Spleen (tissue), 11 donors: ENCODE measurements at regions not wholly inside any gene's neighbourhood (a gene's known extent, or its start where the extent isn't known, plus 50 kb on each side); places are given as distances from the start of the nearest gene placed in this dataset.

Source experiments
- DNase-seq: peaks from one replicate; pipeline ENCODE4 v3.0.0-alpha.2; 2020
- H3K27ac ChIP-seq, 8 donors: fragments of 200-600 bp; sonication (generic) in 7 of 8; 1 replicate in 4 of 8; 2 replicates in 4 of 8; pipeline versions ENCODE4 v1.5.0 to v1.8.0; 2016 to 2021; ENCODE audit warnings: inconsistent platforms in 4 of 8, mild to moderate bottlenecking in 4 of 8, moderate library complexity in 1 of 8
- H3K27me3 ChIP-seq, 7 donors: fragments of 200-600 bp; sonication (generic) in 6 of 7; replicated peaks in 1 of 7; 1 replicate in 4 of 7; 2 replicates in 3 of 7; pipeline versions ENCODE4 v1.5.0 to v1.8.0; 2016 to 2021; ENCODE audit warnings: inconsistent platforms in 3 of 7, mild to moderate bottlenecking in 1 of 7
- H3K36me3 ChIP-seq, 6 donors: fragments of 200-600 bp; sonication (generic) in 5 of 6; 1 replicate in 4 of 6; 2 replicates in 2 of 6; pipeline versions ENCODE4 v1.5.0 to v1.8.0; 2016 to 2021; ENCODE audit warnings: inconsistent platforms in 2 of 6
- H3K4me1 ChIP-seq, 6 donors: fragments of 200-600 bp; sonication (generic) in 5 of 6; 1 replicate in 3 of 6; 2 replicates in 3 of 6; pipeline versions ENCODE4 v1.5.0 to v1.8.0; 2016 to 2021; ENCODE audit warnings: inconsistent platforms in 3 of 6
- H3K4me3 ChIP-seq, 8 donors: fragments of 200-600 bp; sonication (generic) in 7 of 8; 1 replicate in 4 of 8; 2 replicates in 4 of 8; pipeline versions ENCODE4 v1.5.0 to v1.8.0; 2016 to 2021; ENCODE audit warnings: inconsistent platforms in 4 of 8, mild to moderate bottlenecking in 4 of 8, moderate library complexity in 2 of 8
- H3K9me3 ChIP-seq, 8 donors: fragments of 200-600 bp; sonication (generic) in 7 of 8; 1 replicate in 4 of 8; 2 replicates in 4 of 8; pipeline versions ENCODE4 v1.5.0 to v1.8.0; 2016 to 2021; ENCODE audit warnings: inconsistent platforms in 4 of 8
- CTCF ChIP-seq, 11 experiments: fragments of 200-600 bp in 7 of 11; fragments of 450-650 bp in 4 of 11; sonication (generic) in 4 of 11; IDR thresholded peaks in 8 of 11; conservative IDR thresholded peaks in 3 of 11; 1 replicate in 7 of 11; 2 replicates in 4 of 11; pipeline versions ENCODE4 v1.4.0 to v1.8.0; 2016 to 2021; ENCODE audit warnings: antibody characterized with exemption in 11 of 11, inconsistent platforms in 4 of 11, mild to moderate bottlenecking in 1 of 11
- POLR2A ChIP-seq, 3 donors: fragments of 450-650 bp; IDR thresholded peaks; one replicate each; pipeline ENCODE4 v1.5.1; 2017; ENCODE audit warnings: antibody characterized with exemption in 3 of 3, mild to moderate bottlenecking in 1 of 3
- POLR2AphosphoS5 ChIP-seq, 3 donors: sonication (generic); formaldehyde crosslinking; IDR thresholded peaks; one replicate each; pipeline ENCODE4 v1.5.1; 2017; ENCODE audit warnings: antibody characterized with exemption in 3 of 3
- WGBS, 5 donors: extraction: QIAGEN DNeasy Blood & Tissue Kit in 3 of 5; methylation state at CpG; one replicate each; pipeline versions ENCODE4 v1.1.5 to v1.1.7; 2013 to 2018; 5-methylcytosine and 5-hydroxymethylcytosine counted together
- intact Hi-C: fragments of 100-400 bp; cut with DNase I; formaldehyde crosslinking; loops from one replicate; pipeline ENCODE4 v1.15.0; 2023; ENCODE audit warnings: low total_unique reads
- donor health status: healthy with polysubstance abuse.
- donor health status: DM: no; HTN: no; CAD: no; lungs with moderate emphysema.
- donor health status: DM: no; HTN: no; CAD: no.
- donor health status: Bipolar disorder and iron deficiency.
- donor health status: healthy.
- donor health status: DM: no; HTN: no; CAD: no.
- donor health status: DM: yes; HTN: yes; CAD: no.

- Histone ChIP-seq H3K27me3 (no peaks in the 10 kb centered on the region), H3K4me1 (peaks cover 4 to 56% (median 39%) of the 10 kb centered on the region in 6 donors), H3K27ac (peak overlapping the region; percentile 97 to 99 (median 98)), H3K9me3 (no peaks in the 10 kb centered on the region), H3K36me3 (peaks cover 0 to 6% (median 0%) of the 10 kb centered on the region in 6 donors), H3K4me3 (peak overlapping the region; percentile 38 to 83 (median 53))
- DNase-seq, result peak; percentile 95
- peak; percentile 100 for TF ChIP-seq POLR2A (IDR thresholded peaks at IDR 0.05)
- TF ChIP-seq CTCF (IDR thresholded peaks at IDR 0.05 in 8 of 11, conservative IDR thresholded peaks at IDR 0.05 in 3 of 11), result peak in 3 of 11 experiments; percentile 3 to 5 (median 5)
- TF ChIP-seq POLR2AphosphoS5 (IDR thresholded peaks at IDR 0.05), result peak; percentile 100
- intact Hi-C loops, result loop anchor here (5.0 kb wide), 1 partner anchor 39 kb away; a partner anchor contains a TSS
- 0 to 1% (median 0%) methylated on average over 29 to 30 of the region's 30 CpGs for WGBS, 5 donors
These were observed 70.9 kb downstream of the HFE start for GRCh38 chr6:26158076-26158580.

- peak; percentile 91 for DNase-seq
- TF ChIP-seq POLR2A (IDR thresholded peaks at IDR 0.05), result peak in 2 of 3 donors; percentile 83 to 88
- peak in 1 of 3 donors; percentile 6 for TF ChIP-seq POLR2AphosphoS5 (IDR thresholded peaks at IDR 0.05)
- TF ChIP-seq CTCF (IDR thresholded peaks at IDR 0.05 in 8 of 11, conservative IDR thresholded peaks at IDR 0.05 in 3 of 11), result peak in 1 of 11 experiments; percentile 0
- Histone ChIP-seq H3K36me3 (peaks cover 0 to 12% (median under 1%) of the 10 kb centered on the region in 6 donors), H3K9me3 (no peaks in the 10 kb centered on the region), H3K4me1 (peaks cover 4 to 56% (median 39%) of the 10 kb centered on the region in 6 donors), H3K27ac (peak overlapping the region; percentile 97 to 99 (median 98)), H3K4me3 (peak overlapping the region; percentile 38 to 83 (median 53)), H3K27me3 (no peaks in the 10 kb centered on the region)
- 0 to 1% (median 0%) methylated on average over 21 of the region's 21 CpGs for whole genome bisulfite sequencing, 5 donors
- intact Hi-C loops, result loop anchor here (5.0 kb wide), 1 partner anchor 39 kb away; a partner anchor contains a TSS
These were observed 71.5 kb downstream of the HFE start for GRCh38 chr6:26158581-26159356.

GRCh38 chr6:26159357-26160273 is 72.4 kb downstream of the HFE start:
- peak overlapping the region; percentile 38 to 83 (median 53) for H3K4me3 ChIP-seq
- H3K9me3 ChIP-seq, result no peaks in the 10 kb centered on the region
- H3K27me3 ChIP-seq, result no peaks in the 10 kb centered on the region
- peaks cover 4 to 56% (median 39%) of the 10 kb centered on the region in 6 donors for H3K4me1 ChIP-seq
- DNase-seq, result no peak
- H3K27ac ChIP-seq, result peak overlapping the region; percentile 97 to 99 (median 98)
- peaks cover 0 to 21% (median 5%) of the 10 kb centered on the region in 6 donors for H3K36me3 ChIP-seq
- TF ChIP-seq CTCF (IDR thresholded peaks at IDR 0.05 in 8 of 11, conservative IDR thresholded peaks at IDR 0.05 in 3 of 11), result no peak
- peak in 1 of 3 donors; percentile 74 for TF ChIP-seq POLR2AphosphoS5 (IDR thresholded peaks at IDR 0.05)
- peak in 2 of 3 donors; percentile 56 to 61 for TF ChIP-seq POLR2A (IDR thresholded peaks at IDR 0.05)
- intact Hi-C loops, result loop anchor here (5.0 kb wide), 1 partner anchor 38 kb away; a partner anchor contains a TSS
- 15 to 24% (median 15%) methylated on average over 13 of the region's 13 CpGs for WGBS, 5 donors
